ENCODE measurements at regions not wholly inside any gene's neighbourhood (a gene's known extent, or its start where the extent isn't known, plus 50 kb on each side); places are given as distances from the start of the nearest gene placed in this dataset.
"Not testable (repeated sequence)": the region's sequence is repeated elsewhere in the genome, so short reads cannot be mapped to it uniquely, and the experiment has no call there.

- 77 to 83% methylated on average over 2 of the region's 2 CpGs for WGBS, 2 donors
- H3K4me3 ChIP-seq (ENCODE audit: low read depth in 1 of 2, low read length in 2 of 2), result no peak overlapping the region
- H3K27me3 ChIP-seq (ENCODE audit: control insufficient read depth in 1 of 2, insufficient read depth in 2 of 2, low read length in 2 of 2), result no peaks in the 10 kb centered on the region
- H3K4me1 ChIP-seq (ENCODE audit: control insufficient read depth in 2 of 2, insufficient read depth in 2 of 2, low read length in 1 of 2), result no peaks in the 10 kb centered on the region
- H3K36me3 ChIP-seq (ENCODE audit: control insufficient read depth in 2 of 2, insufficient read depth in 2 of 2, low read length in 1 of 2), result no peaks in the 10 kb centered on the region
- H3K9me3 ChIP-seq (ENCODE audit: control insufficient read depth in 2 of 2, insufficient read depth in 1 of 2, low read depth in 1 of 2, low read length in 1 of 2), result no peaks in the 10 kb centered on the region
- no peak overlapping the region for H3K27ac ChIP-seq (ENCODE audit: low read depth in 2 of 2, low read length in 1 of 2)
Observed at GRCh38 chr6:121540210-121540609, 104.8 kb downstream of the GJA1 start.

DNA sequence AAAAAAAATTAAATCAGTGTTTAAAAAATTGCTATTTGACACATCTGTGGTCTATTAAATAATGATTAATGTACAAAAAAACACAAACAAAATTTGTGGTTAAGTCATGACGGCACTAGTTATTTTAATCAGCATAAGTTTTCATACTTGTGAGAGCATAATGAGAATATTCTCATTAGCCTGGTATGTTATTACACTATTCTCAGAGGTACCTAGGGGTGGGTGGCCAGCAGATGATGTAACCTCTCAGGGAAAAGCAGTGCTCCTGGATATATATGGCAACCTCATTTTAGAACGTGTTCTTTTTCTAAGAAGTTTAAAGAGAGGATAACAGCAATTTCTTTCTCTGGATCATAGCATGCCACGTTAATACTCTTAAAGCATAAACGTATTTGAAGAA lies 109.2 kb downstream of the GJA1 start:
- Histone ChIP-seq H3K27me3 (ENCODE audit: control insufficient read depth in 1 of 2, insufficient read depth in 2 of 2, low read length in 2 of 2) (no peaks in the 10 kb centered on the region), H3K27ac (ENCODE audit: low read depth in 2 of 2, low read length in 1 of 2) (no peak overlapping the region), H3K9me3 (ENCODE audit: control insufficient read depth in 2 of 2, insufficient read depth in 1 of 2, low read depth in 1 of 2, low read length in 1 of 2) (no peaks in the 10 kb centered on the region), H3K4me1 (ENCODE audit: control insufficient read depth in 2 of 2, insufficient read depth in 2 of 2, low read length in 1 of 2) (no peaks in the 10 kb centered on the region), H3K4me3 (ENCODE audit: low read depth in 1 of 2, low read length in 2 of 2) (no peak overlapping the region), H3K36me3 (ENCODE audit: control insufficient read depth in 2 of 2, insufficient read depth in 2 of 2, low read length in 1 of 2) (no peaks in the 10 kb centered on the region)
- WGBS, 2 donors, result 81% methylated on average over 4 of the region's 4 CpGs

DNA sequence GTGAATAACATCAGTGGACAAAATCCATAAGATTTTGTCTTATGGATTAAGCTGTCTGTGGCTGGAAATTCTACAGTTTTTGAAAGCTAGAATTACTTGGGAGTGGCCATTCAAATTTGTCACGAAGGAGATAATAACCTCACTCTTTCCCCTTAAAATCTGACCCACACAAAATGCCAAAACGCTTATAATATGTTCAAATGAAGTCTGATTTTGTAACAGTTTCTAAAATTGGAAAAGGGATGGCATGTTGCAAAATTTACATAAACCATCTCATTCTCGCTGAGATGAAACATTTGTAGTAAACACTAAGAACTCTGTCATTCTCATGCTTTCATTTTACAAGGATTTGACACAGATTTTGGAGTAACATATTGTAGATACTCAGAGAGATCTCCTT lies 112.7 kb downstream of the GJA1 start:
- Histone ChIP-seq H3K4me3 (ENCODE audit: low read depth in 1 of 2, low read length in 2 of 2) (no peak overlapping the region), H3K36me3 (ENCODE audit: control insufficient read depth in 2 of 2, insufficient read depth in 2 of 2, low read length in 1 of 2) (no peaks in the 10 kb centered on the region), H3K9me3 (ENCODE audit: control insufficient read depth in 2 of 2, insufficient read depth in 1 of 2, low read depth in 1 of 2, low read length in 1 of 2) (no peaks in the 10 kb centered on the region), H3K27me3 (ENCODE audit: control insufficient read depth in 1 of 2, insufficient read depth in 2 of 2, low read length in 2 of 2) (no peaks in the 10 kb centered on the region), H3K4me1 (ENCODE audit: control insufficient read depth in 2 of 2, insufficient read depth in 2 of 2, low read length in 1 of 2) (no peaks in the 10 kb centered on the region), H3K27ac (ENCODE audit: low read depth in 2 of 2, low read length in 1 of 2) (no peak overlapping the region)
- 50 to 56% methylated on average over 3 of the region's 3 CpGs for WGBS, 2 donors

DNA sequence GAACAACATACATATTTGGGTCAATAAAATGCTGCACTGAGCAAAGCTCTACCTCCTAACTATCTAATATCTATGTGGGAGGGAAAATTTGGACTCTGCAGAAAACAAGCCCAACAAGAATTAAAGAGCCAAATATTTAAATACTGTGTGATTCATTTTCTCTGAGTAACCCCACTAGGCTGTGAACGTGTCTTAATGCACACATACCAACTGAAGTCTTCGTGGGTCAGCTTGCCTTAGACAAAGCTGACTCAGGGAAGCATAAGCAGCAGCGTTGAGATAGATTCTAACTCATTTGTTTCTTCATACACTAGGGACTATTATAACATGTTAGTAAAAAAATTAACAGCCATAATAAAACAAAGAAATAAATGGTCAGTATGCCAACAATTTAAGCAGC lies 114.3 kb downstream of the GJA1 start:
- 25 to 41% methylated on average over 3 of the region's 3 CpGs for WGBS, 2 donors
- H3K9me3 ChIP-seq (ENCODE audit: control insufficient read depth in 2 of 2, insufficient read depth in 1 of 2, low read depth in 1 of 2, low read length in 1 of 2), result no peaks in the 10 kb centered on the region
- H3K36me3 ChIP-seq (ENCODE audit: control insufficient read depth in 2 of 2, insufficient read depth in 2 of 2, low read length in 1 of 2), result no peaks in the 10 kb centered on the region
- no peak overlapping the region for H3K27ac ChIP-seq (ENCODE audit: low read depth in 2 of 2, low read length in 1 of 2)
- no peaks in the 10 kb centered on the region for H3K27me3 ChIP-seq (ENCODE audit: control insufficient read depth in 1 of 2, insufficient read depth in 2 of 2, low read length in 2 of 2)
- H3K4me3 ChIP-seq (ENCODE audit: low read depth in 1 of 2, low read length in 2 of 2), result no peak overlapping the region
- no peaks in the 10 kb centered on the region for H3K4me1 ChIP-seq (ENCODE audit: control insufficient read depth in 2 of 2, insufficient read depth in 2 of 2, low read length in 1 of 2)

- Histone ChIP-seq H3K27ac (ENCODE audit: low read depth in 2 of 2, low read length in 1 of 2) (peak overlapping the region in 1 of 2 donors; percentile 57), H3K36me3 (ENCODE audit: control insufficient read depth in 2 of 2, insufficient read depth in 2 of 2, low read length in 1 of 2) (no peaks in the 10 kb centered on the region), H3K27me3 (ENCODE audit: control insufficient read depth in 1 of 2, insufficient read depth in 2 of 2, low read length in 2 of 2) (no peaks in the 10 kb centered on the region), H3K9me3 (ENCODE audit: control insufficient read depth in 2 of 2, insufficient read depth in 1 of 2, low read depth in 1 of 2, low read length in 1 of 2) (no peaks in the 10 kb centered on the region), H3K4me3 (ENCODE audit: low read depth in 1 of 2, low read length in 2 of 2) (no peak overlapping the region), H3K4me1 (ENCODE audit: control insufficient read depth in 2 of 2, insufficient read depth in 2 of 2, low read length in 1 of 2) (no peaks in the 10 kb centered on the region)
- 88 to 92% methylated on average over 3 of the region's 3 CpGs for WGBS, 2 donors
Observed at GRCh38 chr6:121550491-121551010, 115.1 kb downstream of the GJA1 start.

GRCh38 chr6:121555201-121555600 lies 119.8 kb downstream of the GJA1 start:
- H3K4me3 ChIP-seq (ENCODE audit: low read depth in 1 of 2, low read length in 2 of 2), result no peak overlapping the region
- no peaks in the 10 kb centered on the region for H3K9me3 ChIP-seq (ENCODE audit: control insufficient read depth in 2 of 2, insufficient read depth in 1 of 2, low read depth in 1 of 2, low read length in 1 of 2)
- 96 to 98% methylated on average over 4 of the region's 4 CpGs for WGBS, 2 donors
- H3K4me1 ChIP-seq (ENCODE audit: control insufficient read depth in 2 of 2, insufficient read depth in 2 of 2, low read length in 1 of 2), result no peaks in the 10 kb centered on the region
- no peak overlapping the region for H3K27ac ChIP-seq (ENCODE audit: low read depth in 2 of 2, low read length in 1 of 2)
- H3K36me3 ChIP-seq (ENCODE audit: control insufficient read depth in 2 of 2, insufficient read depth in 2 of 2, low read length in 1 of 2), result no peaks in the 10 kb centered on the region
- no peaks in the 10 kb centered on the region for H3K27me3 ChIP-seq (ENCODE audit: control insufficient read depth in 1 of 2, insufficient read depth in 2 of 2, low read length in 2 of 2)

- not testable (repeated sequence) for H3K27ac ChIP-seq (ENCODE audit: low read depth in 2 of 2, low read length in 1 of 2); H3K4me1 ChIP-seq (ENCODE audit: control insufficient read depth in 2 of 2, insufficient read depth in 2 of 2, low read length in 1 of 2); H3K27me3 ChIP-seq (ENCODE audit: control insufficient read depth in 1 of 2, insufficient read depth in 2 of 2, low read length in 2 of 2); H3K9me3 ChIP-seq (ENCODE audit: control insufficient read depth in 2 of 2, insufficient read depth in 1 of 2, low read depth in 1 of 2, low read length in 1 of 2); H3K36me3 ChIP-seq (ENCODE audit: control insufficient read depth in 2 of 2, insufficient read depth in 2 of 2, low read length in 1 of 2); H3K4me3 ChIP-seq (ENCODE audit: low read depth in 1 of 2, low read length in 2 of 2)
- 94 to 96% methylated on average over 3 of the region's 3 CpGs for WGBS, 2 donors
Observed at GRCh38 chr6:121556149-121556548, 120.7 kb downstream of the GJA1 start.

DNA sequence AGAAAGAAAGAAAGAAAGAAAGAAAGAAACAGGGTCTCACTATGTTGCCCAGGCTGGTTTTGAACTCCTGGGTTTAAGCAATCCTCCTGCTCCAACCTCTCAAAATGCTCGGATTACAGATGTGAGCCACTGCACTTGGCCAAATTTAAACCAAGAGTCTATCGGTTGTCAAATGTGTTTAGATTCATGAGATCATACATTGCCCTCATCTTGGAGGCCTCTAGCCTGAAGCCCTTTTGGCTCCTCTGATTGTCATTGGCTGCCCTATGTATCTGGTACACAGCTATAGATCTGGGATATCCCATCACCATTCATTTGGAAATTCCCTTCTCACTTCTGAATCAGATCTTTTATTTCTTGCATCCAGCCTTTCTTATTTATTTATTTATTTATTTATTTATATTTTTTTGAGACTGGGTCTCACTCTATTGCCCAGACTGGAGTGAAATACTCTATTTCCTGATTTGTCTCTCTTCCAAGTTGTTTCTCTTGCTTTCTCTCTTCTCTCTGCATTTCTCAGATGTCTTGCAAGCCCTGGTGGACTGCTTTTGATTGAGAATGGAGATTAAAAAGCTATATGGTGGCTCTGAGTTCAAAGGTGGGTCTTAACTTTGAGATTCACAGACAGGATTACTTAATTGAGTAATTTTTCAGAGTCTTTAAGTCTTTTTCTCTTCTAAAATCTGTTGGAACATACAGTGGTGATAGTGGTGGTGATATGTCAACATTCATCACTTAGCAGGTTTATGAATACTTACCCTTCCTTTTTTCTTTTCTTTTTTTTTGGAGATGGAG lies 121.9 kb downstream of the GJA1 start:
- Histone ChIP-seq H3K36me3 (ENCODE audit: control insufficient read depth in 2 of 2, insufficient read depth in 2 of 2, low read length in 1 of 2) (no peaks in the 10 kb centered on the region), H3K9me3 (ENCODE audit: control insufficient read depth in 2 of 2, insufficient read depth in 1 of 2, low read depth in 1 of 2, low read length in 1 of 2) (no peaks in the 10 kb centered on the region), H3K27ac (ENCODE audit: low read depth in 2 of 2, low read length in 1 of 2) (no peak overlapping the region), H3K4me1 (ENCODE audit: control insufficient read depth in 2 of 2, insufficient read depth in 2 of 2, low read length in 1 of 2) (no peaks in the 10 kb centered on the region), H3K4me3 (ENCODE audit: low read depth in 1 of 2, low read length in 2 of 2) (no peak overlapping the region), H3K27me3 (ENCODE audit: control insufficient read depth in 1 of 2, insufficient read depth in 2 of 2, low read length in 2 of 2) (no peaks in the 10 kb centered on the region)
- 88 to 94% methylated on average over 2 of the region's 2 CpGs for WGBS, 2 donors

- H3K36me3 ChIP-seq (ENCODE audit: control insufficient read depth in 2 of 2, insufficient read depth in 2 of 2, low read length in 1 of 2), result no peaks in the 10 kb centered on the region
- H3K9me3 ChIP-seq (ENCODE audit: control insufficient read depth in 2 of 2, insufficient read depth in 1 of 2, low read depth in 1 of 2, low read length in 1 of 2), result peaks cover 2% of the 10 kb centered on the region in 2 donors
- no peak overlapping the region for H3K27ac ChIP-seq (ENCODE audit: low read depth in 2 of 2, low read length in 1 of 2)
- H3K27me3 ChIP-seq (ENCODE audit: control insufficient read depth in 1 of 2, insufficient read depth in 2 of 2, low read length in 2 of 2), result no peaks in the 10 kb centered on the region
- WGBS, 2 donors, result 91 to 93% methylated on average over 3 of the region's 3 CpGs
- H3K4me1 ChIP-seq (ENCODE audit: control insufficient read depth in 2 of 2, insufficient read depth in 2 of 2, low read length in 1 of 2), result no peaks in the 10 kb centered on the region
- no peak overlapping the region for H3K4me3 ChIP-seq (ENCODE audit: low read depth in 1 of 2, low read length in 2 of 2)
Observed at GRCh38 chr6:121559611-121560269, 124.3 kb downstream of the GJA1 start.

GRCh38 chr6:121560476-121560875 lies 125.0 kb downstream of the GJA1 start:
- H3K27ac ChIP-seq (ENCODE audit: low read depth in 2 of 2, low read length in 1 of 2), result no peak overlapping the region
- H3K4me1 ChIP-seq (ENCODE audit: control insufficient read depth in 2 of 2, insufficient read depth in 2 of 2, low read length in 1 of 2), result no peaks in the 10 kb centered on the region
- no peak overlapping the region for H3K4me3 ChIP-seq (ENCODE audit: low read depth in 1 of 2, low read length in 2 of 2)
- H3K9me3 ChIP-seq (ENCODE audit: control insufficient read depth in 2 of 2, insufficient read depth in 1 of 2, low read depth in 1 of 2, low read length in 1 of 2), result peaks cover 2% of the 10 kb centered on the region in 2 donors
- no peaks in the 10 kb centered on the region for H3K27me3 ChIP-seq (ENCODE audit: control insufficient read depth in 1 of 2, insufficient read depth in 2 of 2, low read length in 2 of 2)
- H3K36me3 ChIP-seq (ENCODE audit: control insufficient read depth in 2 of 2, insufficient read depth in 2 of 2, low read length in 1 of 2), result no peaks in the 10 kb centered on the region

All from esophagus (tissue), 2 donors.